Panc1 (cell line): ENCODE measurements at regions not wholly inside any gene's neighbourhood (a gene's known extent, or its start where the extent isn't known, plus 50 kb on each side); places are given as distances from the start of the nearest gene placed in this dataset.

Experiments used
- ATAC-seq: fragments of 200-7000 bp; cut with Tn5 transposase; 2 replicates; pipeline ENCODE4 v1.9.1; 2020; ENCODE audit warnings: mild to moderate bottlenecking, moderate library complexity
- BruUV-seq: library from RNA; stranded (reverse); fragments of 400-500 nt; replicated peaks from 2 replicates; lab custom pipeline; 2021; lab: Mats Ljungman, UMichigan
- CTCF ChIA-PET: fragments of 300-600 bp; sonication (Branson Sonifier 250); formaldehyde crosslinking; loops from one replicate; lab custom pipeline; 2022; ENCODE audit warnings: antibody characterized with exemption; lab: Charles Lee
- POLR2A ChIA-PET: fragments of 300-600 bp; sonication (Branson Sonifier 250); formaldehyde crosslinking; loops from one replicate; lab custom pipeline; 2022; ENCODE audit warnings: antibody characterized with exemption; lab: Charles Lee
- DNase-seq: peaks from one replicate; pipeline ENCODE4 v3.0.0-alpha.2; 2010; ENCODE audit warnings: low read depth, low spot score
- H3K27ac ChIP-seq: 2 replicates; pipeline ENCODE4 v1.5.1; 2011; ENCODE audit warnings: mild to moderate bottlenecking, low read length, inconsistent platforms
- H3K27me3 ChIP-seq: fragments of 200-500 bp; sonication (Bioruptor generic); 2 replicates; pipeline ENCODE4 v1.6.0; 2014; ENCODE audit warnings: low read length, inconsistent platforms; ENCODE audit not compliant: control insufficient read depth, insufficient read depth
- H3K36me3 ChIP-seq: fragments of 200-500 bp; sonication (Bioruptor generic); 2 replicates; pipeline ENCODE4 v1.5.1; 2014; ENCODE audit warnings: inconsistent platforms, mild to moderate bottlenecking, low read length, moderate library complexity; ENCODE audit not compliant: control insufficient read depth, insufficient read depth
- H3K4me1 ChIP-seq: 2 replicates; pipeline ENCODE4 v1.5.1; 2011; ENCODE audit warnings: inconsistent platforms, mild to moderate bottlenecking, low read length, moderate library complexity; ENCODE audit not compliant: control insufficient read depth, insufficient read depth
- H3K4me3 ChIP-seq, 2 experiments: 2 replicates each; pipeline ENCODE4 v1.5.1; 2011 to 2012; ENCODE audit warnings: low read depth in 2 of 2, low read length in 2 of 2, mild to moderate bottlenecking in 2 of 2, inconsistent platforms in 1 of 2, moderate library complexity in 1 of 2
- H3K9me3 ChIP-seq: fragments of 200-500 bp; sonication (Bioruptor generic); 2 replicates; pipeline ENCODE4 v1.5.1; 2014; ENCODE audit warnings: low read depth, mild to moderate bottlenecking, inconsistent platforms, low read length, moderate library complexity; ENCODE audit not compliant: control insufficient read depth, insufficient read depth
- CTCF ChIP-seq: fragments of 450-650 bp; IDR thresholded peaks from 2 replicates; pipeline ENCODE4 v1.5.1; 2017; ENCODE audit warnings: mild to moderate bottlenecking
- POLR2AphosphoS5 ChIP-seq: IDR thresholded peaks from 2 replicates; pipeline ENCODE4 v1.6.1; 2012; ENCODE audit warnings: mild to moderate bottlenecking, low read depth, low read length, moderate library complexity
- REST ChIP-seq, 2 experiments: IDR thresholded peaks; 2 replicates each; pipeline ENCODE4 v1.6.1; 2011 to 2012; ENCODE audit warnings: low read depth in 2 of 2, control low read depth in 1 of 2, low read length in 1 of 2, mild to moderate bottlenecking in 1 of 2, moderate library complexity in 1 of 2; ENCODE audit not compliant: insufficient read depth in 1 of 2
- SIN3A ChIP-seq: IDR thresholded peaks from 2 replicates; pipeline ENCODE4 v1.6.1; 2012; ENCODE audit warnings: low read depth, mild to moderate bottlenecking, low read length, moderate library complexity, borderline replicate concordance; ENCODE audit not compliant: insufficient read depth
- TCF7L2 ChIP-seq: IDR thresholded peaks from 2 replicates; pipeline ENCODE4 v1.6.1; 2011; ENCODE audit warnings: mild to moderate bottlenecking, low read depth, low read length, inconsistent platforms
- in situ Hi-C: cut with HindIII; loops from 2 replicates; pipeline ENCODE4 v1.10.0; 2016; ENCODE audit warnings: low sequenced_read_pairs, low pct_unique_long_range_greater_than_20kb
- intact Hi-C: fragments of 100-400 bp; cut with micrococcal nuclease; formaldehyde crosslinking; loops from one replicate; pipeline ENCODE4 v1.10.0; 2022; ENCODE audit not compliant: unreplicated experiment

- Histone ChIP-seq H3K9me3 (no peaks in the 10 kb centered on the region), H3K27me3 (no peaks in the 10 kb centered on the region), H3K4me3 (no peak overlapping the region), H3K36me3 (no peaks in the 10 kb centered on the region), H3K27ac (no peak overlapping the region), H3K4me1 (no peaks in the 10 kb centered on the region)
- ATAC-seq (no peak), DNase-seq (no peak)
- TF ChIP-seq CTCF, result no peak
- no peak for TF ChIP-seq SIN3A
- no peak for TF ChIP-seq REST (IDR thresholded peaks at IDR 0.05; ENCODE audit: insufficient read depth in 1 of 2, low read depth in 2 of 2, low read length in 1 of 2)
- TF ChIP-seq TCF7L2, result no peak
- no peak for TF ChIP-seq POLR2AphosphoS5
- in situ Hi-C loops, result no loop called here
- BruUV-seq, result no TSS peak
- CTCF ChIA-PET, result no interaction called here
- intact Hi-C loops, result no loop called here
- POLR2A ChIA-PET, result no interaction called here
These were observed 1127.8 kb downstream of the DTWD2 start for GRCh38 chr5:117860550-117860949.

GRCh38 chr5:117859176-117859575 is 1129.2 kb downstream of the DTWD2 start:
- BruUV-seq, result no TSS peak
- Histone ChIP-seq H3K27ac (no peak overlapping the region), H3K27me3 (no peaks in the 10 kb centered on the region), H3K4me3 (no peak overlapping the region), H3K9me3 (no peaks in the 10 kb centered on the region), H3K36me3 (no peaks in the 10 kb centered on the region), H3K4me1 (no peaks in the 10 kb centered on the region)
- ChIA-PET POLR2A (no interaction called here), CTCF (no interaction called here)
- in situ Hi-C loops (no loop called here), intact Hi-C loops (no loop called here)
- no peak for ATAC-seq
- DNase-seq, result no peak
- no peak for TF ChIP-seq CTCF

- Histone ChIP-seq H3K27me3 (no peaks in the 10 kb centered on the region), H3K36me3 (no peaks in the 10 kb centered on the region), H3K27ac (no peak overlapping the region), H3K9me3 (no peaks in the 10 kb centered on the region), H3K4me3 (no peak overlapping the region), H3K4me1 (no peaks in the 10 kb centered on the region)
- CTCF ChIA-PET, result no interaction called here
- no TSS peak for BruUV-seq
- in situ Hi-C loops, result no loop called here
- TF ChIP-seq CTCF (no peak), POLR2AphosphoS5 (no peak), REST (IDR thresholded peaks at IDR 0.05; ENCODE audit: insufficient read depth in 1 of 2, low read depth in 2 of 2, low read length in 1 of 2) (no peak), TCF7L2 (no peak), SIN3A (no peak)
- intact Hi-C loops, result no loop called here
- ATAC-seq, result no peak
- DNase-seq, result no peak
- POLR2A ChIA-PET, result no interaction called here
These were observed 1131.6 kb downstream of the DTWD2 start for GRCh38 chr5:117856713-117857112.
